Esophagus mucosa (tissue), 1 donor: ENCODE measurements at regions not wholly inside any gene's neighbourhood (a gene's known extent, or its start where the extent isn't known, plus 50 kb on each side); places are given as distances from the start of the nearest gene placed in this dataset.
A peak's percentile ranks its signal among the peaks of the same experiment; 100 is the strongest.

ENCODE experiments used
- ATAC-seq: fragments of 200-7000 bp; cut with Tn5 transposase; one replicate; pipeline ENCODE4 v1.9.1; 2020
- donor health status: DM: yes; HTN: yes; CAD: no.

DNA sequence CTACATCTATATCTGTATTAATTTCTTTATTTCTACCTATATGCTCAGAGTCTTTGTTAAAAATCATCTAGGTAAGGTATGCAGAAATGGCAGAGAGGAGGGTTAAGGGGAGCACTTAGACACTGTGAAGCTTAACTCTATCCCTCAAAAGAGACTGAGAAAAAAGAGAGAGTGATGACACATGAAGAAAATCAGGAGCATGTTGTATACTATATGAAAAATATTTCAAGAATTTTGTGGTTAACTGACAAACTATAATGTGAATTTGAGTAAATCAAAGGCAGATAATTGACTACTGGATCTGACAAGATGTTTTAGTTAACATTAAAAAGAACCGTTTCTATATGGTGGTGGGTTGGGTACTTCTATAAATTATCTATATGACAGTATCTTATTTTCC is 1814.2 kb upstream of the SEL1L start:
- ATAC-seq = no peak

DNA sequence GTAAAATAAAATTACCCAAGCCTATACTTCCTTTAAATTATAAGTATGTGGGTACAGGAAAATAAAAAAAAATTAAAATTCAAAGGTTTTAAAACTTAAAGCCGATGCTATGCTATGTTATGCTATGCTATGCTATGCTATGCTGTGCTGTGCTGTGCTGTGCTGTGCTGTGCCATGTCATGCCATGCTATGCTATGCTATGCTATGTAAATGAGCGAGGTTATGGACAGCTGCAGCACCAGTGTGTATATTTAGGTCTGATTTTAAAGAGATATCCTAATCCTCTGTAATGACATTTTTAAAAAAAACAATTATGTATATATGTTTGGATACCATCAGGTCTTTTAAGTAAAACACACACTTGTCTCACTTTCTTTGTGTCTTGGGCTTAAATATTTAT is 1822.0 kb upstream of the SEL1L start:
- ATAC-seq = no peak

GRCh38 chr14:83356080-83356479 is 1822.4 kb upstream of the SEL1L start:
- ATAC-seq = no peak

- ATAC-seq = no peak
Measured at GRCh38 chr14:83372271-83372670, 1838.6 kb upstream of the SEL1L start.

GRCh38 chr14:83379436-83379835 is 1845.8 kb upstream of the SEL1L start:
- ATAC-seq = no peak

DNA sequence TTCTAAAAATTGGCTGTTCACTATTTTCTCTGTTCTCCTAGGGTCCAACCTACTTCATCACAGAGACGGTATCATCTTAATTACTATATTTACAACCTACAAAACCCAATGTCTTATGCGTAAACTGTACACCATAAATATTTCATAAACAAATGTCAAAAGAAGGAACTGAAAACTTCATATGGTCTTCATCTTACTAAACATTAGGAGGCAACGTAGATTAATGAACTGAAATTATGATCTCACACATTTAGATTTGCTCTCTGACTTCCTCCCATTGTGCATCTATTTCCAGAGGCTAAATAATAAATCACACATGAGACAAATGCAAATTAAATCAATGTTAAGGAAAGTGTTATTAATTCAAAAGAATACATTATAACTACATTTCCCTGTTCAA is 1850.6 kb upstream of the SEL1L start:
- no peak for ATAC-seq

DNA sequence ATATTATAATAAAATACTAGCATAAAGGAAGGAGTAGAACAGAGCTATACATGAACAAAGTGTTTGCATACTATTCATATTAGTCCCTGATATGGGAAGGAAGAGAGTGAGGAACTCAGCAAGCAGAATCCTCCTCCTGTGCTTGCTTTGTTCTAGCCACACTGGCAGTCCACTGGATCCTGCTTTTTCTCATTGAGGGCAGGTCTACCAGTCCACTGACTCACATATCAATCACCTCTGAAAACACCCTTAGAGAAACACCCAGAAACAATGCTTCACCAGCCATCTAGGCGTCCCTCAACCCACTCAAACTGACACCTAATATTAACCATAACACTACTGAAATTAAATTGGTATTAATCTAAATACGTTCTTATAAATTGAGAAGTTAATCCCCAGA is 1861.7 kb upstream of the SEL1L start:
- ATAC-seq = no peak

GRCh38 chr14:83416476-83416875 is 1882.8 kb upstream of the SEL1L start:
- ATAC-seq = no peak

GRCh38 chr14:83419420-83419819 is 1885.8 kb upstream of the SEL1L start:
- ATAC-seq = no peak

DNA sequence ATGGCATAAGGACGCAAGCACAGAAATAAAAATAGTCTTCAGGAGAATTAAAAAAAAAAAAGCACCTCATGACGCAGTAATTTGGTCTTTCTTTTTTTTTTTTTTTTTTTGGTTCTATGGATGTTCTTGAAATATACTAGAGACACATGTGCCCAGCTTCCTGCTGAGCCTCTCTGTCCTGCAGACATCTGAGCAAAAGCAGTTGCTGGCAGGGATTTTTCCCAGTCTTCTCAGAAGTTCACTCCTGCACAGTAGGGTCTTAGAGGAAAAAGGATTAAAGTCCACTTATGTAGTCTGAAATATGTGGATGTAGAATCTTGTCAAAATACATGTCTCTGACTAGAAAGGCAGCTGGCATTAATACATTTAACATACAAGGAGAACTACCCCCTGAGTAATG is 1888.1 kb upstream of the SEL1L start:
- ATAC-seq = no peak

GRCh38 chr14:83425138-83425537 is 1891.5 kb upstream of the SEL1L start:
- no peak for ATAC-seq

- ATAC-seq = no peak
Measured at GRCh38 chr14:83425706-83426105, 1892.1 kb upstream of the SEL1L start.

- ATAC-seq = no peak
Measured at GRCh38 chr14:83433618-83434017, 1900.0 kb upstream of the SEL1L start.

GRCh38 chr14:83441801-83442200 is 1908.1 kb upstream of the SEL1L start:
- ATAC-seq = no peak

GRCh38 chr14:83455561-83455960 is 1921.9 kb upstream of the SEL1L start:
- no peak for ATAC-seq

DNA sequence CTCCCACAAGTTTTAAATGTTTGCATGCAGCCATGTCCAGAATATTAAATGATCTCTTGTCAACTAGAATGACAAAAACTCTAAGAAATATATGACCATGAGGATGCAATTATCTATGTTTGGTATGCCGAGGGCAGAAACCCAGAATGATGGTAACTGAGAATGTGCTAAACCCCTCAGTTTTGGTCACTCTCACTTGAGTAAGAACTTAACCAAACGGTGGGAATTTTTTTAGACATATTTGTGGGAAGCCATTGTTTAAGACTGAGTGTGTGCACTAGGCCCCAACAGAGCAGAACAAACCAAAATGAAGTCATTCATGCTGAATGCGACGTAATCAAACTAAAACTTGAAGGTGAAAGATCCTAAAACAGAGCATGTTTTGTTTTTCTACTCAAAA is 1927.9 kb upstream of the SEL1L start:
- ATAC-seq = no peak

- ATAC-seq = no peak
Measured at GRCh38 chr14:83462759-83463158, 1929.1 kb upstream of the SEL1L start.

DNA sequence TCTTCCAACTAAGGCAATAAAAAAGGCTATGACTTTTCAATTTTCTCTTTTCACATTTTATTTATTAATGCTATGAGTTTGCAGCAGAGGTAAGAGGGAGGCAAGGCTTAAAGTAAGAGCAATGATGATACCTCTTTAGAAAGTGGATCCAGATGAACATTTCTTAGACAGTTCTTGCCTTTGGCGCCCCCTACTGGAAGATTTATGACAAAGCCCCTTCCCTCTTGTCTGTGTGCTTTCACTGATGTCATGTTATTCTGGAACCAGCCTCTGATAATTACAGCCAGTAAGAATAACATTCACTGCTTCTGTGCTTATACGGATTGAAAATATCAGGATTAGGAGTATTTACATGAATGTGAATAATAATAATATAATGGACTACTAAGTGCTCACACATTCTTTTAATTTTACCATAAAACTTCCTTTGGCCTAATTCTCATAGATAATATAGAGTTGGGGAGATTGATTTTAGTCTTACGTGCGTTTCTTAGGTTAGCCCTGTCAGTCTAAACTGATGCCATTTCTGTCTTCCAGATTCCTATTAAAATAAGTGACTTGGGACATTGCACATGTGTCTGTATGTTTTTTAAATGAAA is 1929.9 kb upstream of the SEL1L start:
- peak; percentile 38 for ATAC-seq

GRCh38 chr14:83467811-83468210 is 1934.2 kb upstream of the SEL1L start:
- ATAC-seq = no peak

GRCh38 chr14:83470466-83470865 is 1936.8 kb upstream of the SEL1L start:
- ATAC-seq = no peak

DNA sequence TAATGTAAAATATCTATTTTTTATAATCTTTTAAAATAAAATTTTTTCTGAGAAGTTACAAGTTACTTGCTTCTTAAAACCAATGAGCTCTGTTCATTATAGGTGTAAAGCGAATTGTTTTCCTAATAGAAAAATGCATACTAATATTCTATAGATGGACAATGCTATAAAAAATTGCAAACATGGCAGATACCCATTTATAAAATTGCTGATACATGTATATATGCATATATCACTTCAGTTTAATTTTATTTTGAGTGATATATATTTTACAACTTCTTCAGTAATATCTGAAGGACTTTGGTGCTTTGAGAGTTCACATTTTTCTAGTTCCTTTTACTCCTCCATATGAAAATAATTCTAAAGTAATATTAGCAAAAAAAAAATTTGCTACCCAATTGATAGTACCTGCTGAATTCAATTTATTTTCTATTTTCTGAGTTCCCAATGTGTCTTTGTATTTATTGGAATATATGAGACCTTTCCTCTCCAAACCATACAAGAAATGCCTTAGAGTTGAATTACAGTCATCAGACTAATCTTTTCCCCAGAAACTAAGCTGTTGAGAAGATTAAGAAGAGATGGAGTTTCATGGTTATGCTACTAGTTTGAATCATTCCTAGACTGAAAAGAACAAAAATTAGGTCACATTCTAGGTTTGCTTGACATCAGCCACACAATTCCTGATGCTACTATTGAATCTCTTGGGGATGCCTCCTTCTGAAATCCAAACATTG is 1937.5 kb upstream of the SEL1L start:
- ATAC-seq = no peak

- no peak for ATAC-seq
Measured at GRCh38 chr14:83473416-83474235, 1940.0 kb upstream of the SEL1L start.

GRCh38 chr14:83478741-83479140 is 1945.1 kb upstream of the SEL1L start:
- ATAC-seq = no peak

GRCh38 chr14:83483063-83483462 is 1949.4 kb upstream of the SEL1L start:
- no peak for ATAC-seq
